Left colon (tissue), 2 donors: ENCODE measurements at regions not wholly inside any gene's neighbourhood (a gene's known extent, or its start where the extent isn't known, plus 50 kb on each side); places are given as distances from the start of the nearest gene placed in this dataset.

Source experiments
- ATAC-seq: fragments of 200-7000 bp; cut with Tn5 transposase; one replicate; pipeline ENCODE4 v1.9.1; 2020; ENCODE audit warnings: mild to moderate bottlenecking, moderate library complexity
- DNase-seq, 2 donors: peaks; one replicate each; pipeline ENCODE4 v3.0.0-alpha.2; 2020
- intact Hi-C, 2 donors: fragments of 100-400 bp; cut with DNase I in 1 of 2; cut with micrococcal nuclease in 1 of 2; formaldehyde crosslinking; loops; one replicate each; pipeline versions ENCODE4 v1.11.2 to v1.14.0; 2022; cut with DNase I, micrococcal nuclease
- donor health status: DM: no; HTN: no; CAD: no.
- donor health status: DM: yes; HTN: yes; CAD: no.

DNA sequence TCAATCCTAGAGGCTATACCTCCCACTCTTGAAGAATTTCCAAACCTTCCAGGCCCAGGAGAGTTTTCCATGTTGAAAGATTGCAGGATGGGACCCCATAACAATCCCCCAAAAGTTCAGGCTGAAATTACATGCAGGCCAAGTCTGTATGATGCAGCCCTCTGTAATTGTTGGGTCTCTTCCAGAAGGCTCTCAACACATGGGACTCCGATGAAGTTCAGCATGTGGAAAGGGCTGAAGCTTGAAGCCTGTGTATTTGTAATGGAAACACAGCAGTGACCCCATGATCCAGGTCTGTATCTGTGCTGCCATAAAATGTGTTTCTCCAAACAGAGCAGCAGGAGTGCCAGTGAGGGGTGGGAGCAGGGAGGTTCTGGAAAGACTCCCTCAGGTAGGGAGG is 202.5 kb upstream of the LYPLAL1 start:
- no peak for DNase-seq
- intact Hi-C loops, result no loop called here
- ATAC-seq, result no peak

- intact Hi-C loops, result no loop called here
- no peak for DNase-seq
- ATAC-seq, result no peak
Observed at GRCh38 chr1:218980881-218981280, 192.8 kb upstream of the LYPLAL1 start.

DNA sequence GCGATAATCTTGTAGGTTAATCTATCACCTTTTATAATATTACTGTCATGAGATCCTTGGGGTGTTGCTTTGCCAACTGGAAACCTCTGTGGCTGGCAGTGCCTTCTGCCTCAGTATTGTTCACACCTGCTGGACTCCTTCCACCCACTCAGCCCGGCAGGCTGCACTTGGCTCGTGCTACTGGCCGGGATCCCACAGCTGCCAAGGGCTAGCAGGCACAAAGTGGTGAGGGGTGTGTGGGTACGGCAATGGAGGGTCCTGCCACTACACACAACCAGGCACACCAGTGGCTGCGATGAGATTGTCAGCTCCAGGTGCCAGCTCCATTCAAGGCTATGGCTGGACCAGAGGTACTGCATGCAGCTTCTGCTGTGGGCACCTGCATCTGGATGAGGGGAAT is 191.2 kb upstream of the LYPLAL1 start:
- ATAC-seq (no peak), DNase-seq (no peak)
- intact Hi-C loops, result no loop called here

GRCh38 chr1:218983433-218983832 is 190.2 kb upstream of the LYPLAL1 start:
- intact Hi-C loops, result no loop called here
- DNase-seq, result no peak
- no peak for ATAC-seq

DNA sequence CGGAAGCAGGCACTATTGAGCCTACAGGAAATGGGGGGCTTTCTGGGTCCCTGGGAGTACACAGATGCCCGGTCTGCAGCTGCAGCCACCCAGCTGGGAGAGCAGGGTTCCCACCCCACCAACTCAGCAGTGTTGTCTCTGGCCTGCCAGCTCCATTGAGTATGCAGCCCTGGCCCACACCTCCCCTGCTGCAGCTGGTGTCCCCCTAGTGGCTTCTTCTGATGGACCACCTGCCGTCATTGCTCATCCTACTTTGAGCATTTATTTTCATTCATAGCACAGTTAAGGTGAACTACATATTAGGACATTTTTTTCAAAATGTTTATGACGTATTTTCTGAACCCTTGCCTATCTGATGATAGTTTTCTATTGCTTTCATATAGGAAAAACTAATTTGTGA is 189.8 kb upstream of the LYPLAL1 start:
- ATAC-seq, result no peak
- DNase-seq, result no peak
- intact Hi-C loops, result no loop called here

DNA sequence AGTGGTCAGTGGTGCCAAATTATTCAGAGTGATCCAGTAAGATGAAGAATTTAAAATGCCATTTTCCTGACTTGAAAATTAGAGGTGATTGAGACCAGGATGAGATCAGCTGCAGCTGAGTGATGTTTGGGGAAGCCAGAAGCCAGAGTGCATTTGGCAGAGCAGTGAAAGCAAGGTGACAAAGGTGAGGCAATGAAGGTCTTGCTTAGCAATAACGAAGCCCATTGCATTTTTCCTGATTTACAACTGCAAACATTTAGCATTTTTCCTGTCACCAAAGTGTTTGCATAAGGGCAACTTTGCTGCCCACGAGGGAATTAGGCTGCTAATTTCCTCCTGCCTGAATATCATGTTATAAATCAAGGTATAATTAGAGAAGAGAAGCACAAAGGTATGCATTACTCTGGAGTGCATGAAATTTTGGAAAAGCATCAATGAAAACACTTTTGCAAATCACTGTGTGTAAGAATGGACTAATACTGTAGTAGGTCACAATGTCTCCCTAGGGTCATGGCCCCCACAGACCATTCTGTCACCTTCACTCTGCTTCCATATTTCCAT is 188.2 kb upstream of the LYPLAL1 start:
- intact Hi-C loops, result no loop called here
- ATAC-seq (no peak), DNase-seq (no peak)

GRCh38 chr1:218986816-218987215 is 186.9 kb upstream of the LYPLAL1 start:
- intact Hi-C loops, result no loop called here
- DNase-seq (no peak), ATAC-seq (no peak)

- intact Hi-C loops, result no loop called here
- ATAC-seq (no peak), DNase-seq (no peak)
Observed at GRCh38 chr1:218990019-218990418, 183.7 kb upstream of the LYPLAL1 start.

- DNase-seq (no peak), ATAC-seq (no peak)
- intact Hi-C loops, result no loop called here
Observed at GRCh38 chr1:218991089-218991488, 182.6 kb upstream of the LYPLAL1 start.

- no peak for ATAC-seq
- intact Hi-C loops, result no loop called here
- no peak for DNase-seq
Observed at GRCh38 chr1:218994615-218995014, 179.1 kb upstream of the LYPLAL1 start.

DNA sequence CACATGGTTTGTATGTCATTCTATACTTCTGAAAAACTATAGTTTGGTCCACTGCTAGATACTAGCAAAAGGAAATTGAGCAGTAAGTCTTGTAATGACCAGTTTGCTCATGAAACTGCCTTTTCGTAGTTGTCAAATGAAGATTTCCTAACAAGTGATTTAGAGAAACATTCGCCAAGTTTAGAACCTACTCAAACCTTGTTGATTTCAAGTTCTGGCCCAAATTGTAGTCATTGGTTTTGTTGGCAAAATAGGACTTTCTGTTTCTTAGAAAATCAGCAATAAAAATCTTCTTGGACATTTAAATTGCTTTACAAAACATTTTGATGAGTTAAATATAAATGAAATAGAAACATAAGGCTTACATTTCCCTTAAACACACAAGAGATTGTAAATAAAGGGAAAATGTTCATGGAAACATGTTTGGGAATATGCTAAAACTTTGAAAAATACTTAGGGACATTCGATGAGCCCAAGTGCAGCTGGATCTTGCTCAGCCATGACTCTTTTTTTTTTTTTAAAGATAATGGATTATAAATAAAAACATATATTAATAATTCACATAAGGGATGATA is 178.5 kb upstream of the LYPLAL1 start:
- intact Hi-C loops, result no loop called here
- DNase-seq, result no peak
- ATAC-seq, result no peak

DNA sequence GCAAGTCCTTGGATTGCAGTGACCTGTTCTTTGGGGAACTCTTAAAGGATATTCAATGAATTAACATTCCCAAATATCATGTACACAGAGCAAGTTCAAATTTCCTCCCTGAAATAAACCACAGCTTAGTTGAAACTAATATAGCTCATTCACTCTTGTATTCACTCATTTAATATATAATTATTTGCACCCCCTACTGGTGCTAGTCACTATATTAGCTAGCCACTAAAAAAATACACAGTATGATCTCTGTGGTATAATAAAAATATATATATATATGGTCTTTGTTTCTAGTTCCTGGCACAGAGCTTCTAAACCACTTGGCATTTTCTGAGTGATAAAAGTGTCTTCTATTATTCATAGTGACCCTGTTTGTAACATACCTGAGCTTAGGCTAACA is 177.3 kb upstream of the LYPLAL1 start:
- no peak for ATAC-seq
- intact Hi-C loops, result no loop called here
- DNase-seq, result no peak

- no peak for DNase-seq
- intact Hi-C loops, result no loop called here
- no peak for ATAC-seq
Observed at GRCh38 chr1:219000005-219000404, 173.7 kb upstream of the LYPLAL1 start.

DNA sequence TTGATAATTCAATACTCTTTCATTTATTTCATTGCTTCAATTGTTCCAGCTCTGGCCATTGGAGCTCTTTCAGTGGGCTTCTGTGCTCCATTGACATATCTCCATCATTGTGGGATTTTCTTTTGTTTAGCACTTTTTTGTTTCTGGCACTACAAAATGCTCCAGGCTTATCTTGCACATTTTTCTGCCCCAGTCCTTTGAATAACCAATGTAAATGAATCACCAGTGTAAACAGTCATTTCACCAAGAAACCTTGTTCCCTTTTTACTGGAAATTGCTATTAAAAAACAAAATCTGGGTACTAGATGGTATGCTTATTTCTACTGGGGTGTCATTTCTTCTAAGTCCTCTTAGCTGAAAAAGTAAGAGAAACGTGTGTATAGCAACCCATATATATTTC is 173.0 kb upstream of the LYPLAL1 start:
- DNase-seq (no peak), ATAC-seq (no peak)
- intact Hi-C loops, result no loop called here

DNA sequence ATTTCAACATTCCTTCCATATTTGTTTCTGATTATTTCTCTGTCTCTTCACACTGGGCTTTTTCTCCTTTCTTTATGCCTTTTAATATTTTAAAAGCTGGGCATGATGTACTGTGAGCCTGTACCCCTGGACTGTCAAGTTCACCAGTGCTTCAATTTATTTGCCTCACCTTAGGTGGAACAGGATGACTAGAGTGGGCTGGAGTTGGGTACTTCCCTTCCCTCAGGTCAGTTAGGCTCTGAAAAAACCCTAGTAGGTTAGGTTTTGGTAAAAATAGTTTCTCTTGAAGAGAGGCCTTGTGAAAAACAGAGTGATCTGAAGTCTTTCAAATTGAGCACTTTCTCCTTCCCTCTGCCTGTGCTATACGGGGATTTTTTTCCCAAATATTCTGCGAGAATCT is 163.0 kb upstream of the LYPLAL1 start:
- intact Hi-C loops, result no loop called here
- DNase-seq (no peak), ATAC-seq (no peak)

DNA sequence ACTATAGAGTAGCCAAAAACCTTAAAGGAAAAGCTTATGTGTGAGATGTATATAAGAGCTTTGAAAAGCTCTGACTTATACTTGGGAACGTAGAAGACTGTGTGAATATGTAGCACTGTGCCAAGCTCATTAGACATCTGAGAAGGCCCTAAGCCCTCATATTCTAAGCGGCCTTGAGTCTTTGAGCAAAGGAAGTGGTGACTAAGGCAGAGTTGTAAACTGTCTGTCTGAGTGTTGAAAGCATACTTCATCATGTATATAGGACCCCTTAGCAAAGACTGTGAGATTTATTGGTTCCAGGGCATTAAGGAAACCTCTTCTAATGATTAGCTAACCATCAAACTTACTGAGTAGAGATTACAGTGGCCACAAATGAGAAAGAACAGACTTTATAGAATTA is 153.3 kb upstream of the LYPLAL1 start:
- DNase-seq, result no peak
- no peak for ATAC-seq
- intact Hi-C loops, result no loop called here

- intact Hi-C loops, result no loop called here
- ATAC-seq (no peak), DNase-seq (no peak)
Observed at GRCh38 chr1:219020846-219021245, 152.8 kb upstream of the LYPLAL1 start.

- DNase-seq, result no peak
- intact Hi-C loops, result no loop called here
- no peak for ATAC-seq
Observed at GRCh38 chr1:219027146-219027673, 146.5 kb upstream of the LYPLAL1 start.

- ATAC-seq (no peak), DNase-seq (no peak)
- intact Hi-C loops, result no loop called here
Observed at GRCh38 chr1:219031809-219032208, 141.9 kb upstream of the LYPLAL1 start.

DNA sequence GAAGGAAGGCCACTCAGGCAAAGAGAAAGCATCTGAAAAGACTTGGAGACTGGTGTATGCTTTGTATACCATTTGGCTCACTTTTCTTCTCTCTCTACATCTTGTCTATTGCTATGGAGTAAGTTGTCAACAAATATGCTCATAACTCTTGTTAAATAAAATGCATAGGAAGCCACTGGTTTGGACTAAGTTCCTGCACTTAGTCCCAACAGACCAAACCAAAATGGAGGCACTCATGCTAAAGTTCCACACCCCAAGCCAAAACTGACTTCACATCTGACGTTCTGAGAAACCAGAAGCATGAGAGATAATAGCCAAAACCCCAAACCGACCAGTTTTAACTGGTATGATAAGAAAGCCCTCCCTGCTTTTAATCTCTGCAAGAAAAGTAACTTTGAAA is 135.3 kb upstream of the LYPLAL1 start:
- DNase-seq, result no peak
- ATAC-seq, result no peak
- intact Hi-C loops, result no loop called here

GRCh38 chr1:219039017-219039681 is 134.5 kb upstream of the LYPLAL1 start:
- DNase-seq, result no peak
- ATAC-seq, result no peak
- intact Hi-C loops, result no loop called here
